H1 (cell line): ENCODE measurements at regions not wholly inside any gene's neighbourhood (a gene's known extent, or its start where the extent isn't known, plus 50 kb on each side); places are given as distances from the start of the nearest gene placed in this dataset.

Experiments used
- CTCF ChIA-PET: fragments of 300-600 bp; sonication (Branson Sonifier 250); formaldehyde crosslinking; loops from one replicate; lab custom pipeline; 2021; ENCODE audit not compliant: partially characterized antibody; lab: Charles Lee
- POLR2A ChIA-PET: fragments of 300-600 bp; sonication (Branson Sonifier 250); formaldehyde crosslinking; loops from one replicate; lab custom pipeline; 2021; ENCODE audit warnings: inconsistent platforms; ENCODE audit not compliant: partially characterized antibody; lab: Charles Lee
- DNase-seq, 2 experiments: peaks; one replicate each; pipeline versions ENCODE4 v3.0.0 to v3.0.0-alpha.2; 2010 to 2022; ENCODE audit warnings: low spot score in 2 of 2, low read depth in 1 of 2, mixed read lengths in 1 of 2
- FAIRE-seq: peaks from 2 replicates; lab custom pipeline; 2011; peaks lifted over from hg19 to GRCh38; lab: Jason Lieb, UNC
- H2AFZ ChIP-seq: 2 replicates; pipeline ENCODE4 v1.8.1; 2012; ENCODE audit warnings: low read length, inconsistent platforms
- H2AK5ac ChIP-seq: 2 replicates; pipeline ENCODE4 v1.6.1; 2013; ENCODE audit warnings: low read depth, low read length
- H2BK120ac ChIP-seq: replicated peaks from 2 replicates; pipeline ENCODE3; 2013; ENCODE audit warnings: low read depth, low read length, inconsistent platforms
- H2BK12ac ChIP-seq: 2 replicates; pipeline ENCODE4 v1.6.1; 2013; ENCODE audit warnings: low read depth, low read length
- H2BK15ac ChIP-seq: 2 replicates; pipeline ENCODE4 v1.6.1; 2013; ENCODE audit warnings: low read length
- H2BK20ac ChIP-seq: 2 replicates; pipeline ENCODE4 v1.6.1; 2013; ENCODE audit warnings: low read length
- H2BK5ac ChIP-seq: 2 replicates; pipeline ENCODE4 v1.6.1; 2013; ENCODE audit warnings: low read depth, low read length
- H3K14ac ChIP-seq: 2 replicates; pipeline ENCODE4 v1.6.1; 2013; ENCODE audit warnings: inconsistent platforms; ENCODE audit not compliant: insufficient read length
- H3K18ac ChIP-seq: 2 replicates; pipeline ENCODE4 v1.6.1; 2013; ENCODE audit warnings: low read length; ENCODE audit errors: extremely low read depth
- H3K23ac ChIP-seq: 2 replicates; pipeline ENCODE4 v1.6.1; 2013; ENCODE audit warnings: inconsistent platforms; ENCODE audit not compliant: insufficient read length
- H3K23me2 ChIP-seq: 2 replicates; pipeline ENCODE4 v1.6.1; 2013; ENCODE audit warnings: low read depth, low read length
- H3K27ac ChIP-seq: 2 replicates; pipeline ENCODE4 v1.6.1; 2011; ENCODE audit warnings: low read depth, low read length, inconsistent platforms
- H3K27me3 ChIP-seq, 4 experiments: replicated peaks in 1 of 4; 1 replicate in 1 of 4; 2 replicates in 3 of 4; pipeline versions ENCODE4 v1.6.1 to v1.8.1; 2011 to 2013; ENCODE audit warnings: low read length in 3 of 4, mild to moderate bottlenecking in 3 of 4, inconsistent platforms in 2 of 4, mixed read lengths in 2 of 4, moderate library complexity in 1 of 4; ENCODE audit not compliant: control insufficient read depth in 3 of 4, insufficient read depth in 3 of 4; ENCODE audit errors: extremely low read depth in 1 of 4
- H3K36me3 ChIP-seq, 4 experiments: 2 replicates each; pipeline versions ENCODE4 v1.6.1 to v1.8.1; 2011 to 2013; ENCODE audit warnings: mild to moderate bottlenecking in 4 of 4, low read length in 3 of 4, moderate library complexity in 2 of 4, control low read depth in 1 of 4, inconsistent platforms in 1 of 4; ENCODE audit not compliant: insufficient read depth in 4 of 4, control insufficient read depth in 2 of 4
- H3K4ac ChIP-seq: replicated peaks from 2 replicates; pipeline ENCODE3; 2013; ENCODE audit warnings: low read length, low read depth, mixed read lengths, inconsistent platforms; ENCODE audit not compliant: insufficient read length
- H3K4me1 ChIP-seq, 4 experiments: replicated peaks in 1 of 4; 1 replicate in 1 of 4; 2 replicates in 3 of 4; pipeline versions ENCODE4 v1.6.1 to v1.8.1; 2011 to 2013; ENCODE audit warnings: low read length in 3 of 4, inconsistent platforms in 2 of 4, mixed read lengths in 1 of 4; ENCODE audit not compliant: insufficient read depth in 4 of 4, control insufficient read depth in 3 of 4
- H3K4me2 ChIP-seq, 2 experiments: 2 replicates each; pipeline versions ENCODE4 v1.6.1 to v1.8.1; 2011 to 2013; ENCODE audit warnings: low read depth in 2 of 2, low read length in 2 of 2, control low read depth in 1 of 2, inconsistent platforms in 1 of 2, mild to moderate bottlenecking in 1 of 2; ENCODE audit not compliant: insufficient read depth in 1 of 2
- H3K4me3 ChIP-seq, 4 experiments: fragments of 200-600, 300-600 bp in 1 of 4; sonication (generic), shearing (Covaris generic), sonication (Bioruptor Twin) in 1 of 4; 2 replicates each; pipeline versions ENCODE4 v1.5.1 to v1.8.1; 2011 to 2016; ENCODE audit warnings: low read length in 4 of 4, low read depth in 3 of 4, control low read depth in 2 of 4, inconsistent platforms in 2 of 4, mild to moderate bottlenecking in 2 of 4, mixed read lengths in 1 of 4, moderate library complexity in 1 of 4; ENCODE audit not compliant: insufficient read depth in 2 of 4; ENCODE audit errors: extremely low read depth in 1 of 4
- H3K56ac ChIP-seq: replicated peaks from 2 replicates; pipeline ENCODE3; 2013; ENCODE audit warnings: low read depth, mild to moderate bottlenecking, mixed read lengths, low read length, inconsistent platforms; ENCODE audit not compliant: insufficient read length
- H3K79me1 ChIP-seq: 2 replicates; pipeline ENCODE4 v1.6.1; 2013; ENCODE audit warnings: low read depth, low read length, control low read depth
- H3K79me2 ChIP-seq, 2 experiments: 2 replicates each; pipeline versions ENCODE4 v1.6.1 to v1.8.1; 2012 to 2013; ENCODE audit warnings: low read length in 2 of 2, mild to moderate bottlenecking in 2 of 2, inconsistent platforms in 1 of 2; ENCODE audit not compliant: insufficient read depth in 2 of 2, control insufficient read depth in 1 of 2
- H3K9ac ChIP-seq, 4 experiments: replicated peaks in 1 of 4; 1 replicate in 1 of 4; 2 replicates in 3 of 4; pipeline versions ENCODE4 v1.6.1 to v1.8.1; 2011 to 2013; ENCODE audit warnings: low read depth in 3 of 4, low read length in 3 of 4, control low read depth in 2 of 4, mild to moderate bottlenecking in 2 of 4, moderate library complexity in 2 of 4, inconsistent platforms in 1 of 4; ENCODE audit errors: extremely low read depth in 1 of 4
- H3K9me3 ChIP-seq, 2 experiments: 2 replicates each; pipeline versions ENCODE4 v1.6.1 to v1.8.1; 2012 to 2013; ENCODE audit warnings: mild to moderate bottlenecking in 2 of 2, moderate library complexity in 2 of 2, control low read depth in 1 of 2, inconsistent platforms in 1 of 2, low read depth in 1 of 2, low read length in 1 of 2, mixed read lengths in 1 of 2; ENCODE audit not compliant: insufficient read depth in 2 of 2
- H4K20me1 ChIP-seq, 2 experiments: replicated peaks in 1 of 2; 2 replicates each; pipeline versions ENCODE3 to v1.8.1; 2011 to 2013; ENCODE audit warnings: inconsistent platforms in 2 of 2, low read length in 2 of 2, mild to moderate bottlenecking in 1 of 2; ENCODE audit not compliant: insufficient read depth in 2 of 2, control insufficient read depth in 1 of 2
- H4K5ac ChIP-seq: 2 replicates; pipeline ENCODE4 v1.6.1; 2013; ENCODE audit warnings: low read length, low read depth, mixed read lengths, inconsistent platforms; ENCODE audit not compliant: insufficient read length
- H4K8ac ChIP-seq: 2 replicates; pipeline ENCODE4 v1.8.0; 2013; ENCODE audit warnings: mild to moderate bottlenecking, moderate library complexity, low read length, inconsistent platforms; ENCODE audit not compliant: insufficient read depth; ENCODE audit errors: extremely low read depth
- H4K91ac ChIP-seq: replicated peaks from 2 replicates; pipeline ENCODE3; 2013; ENCODE audit warnings: low read length, mixed read lengths, inconsistent platforms; ENCODE audit not compliant: insufficient read length
- CTCF ChIP-seq, 3 experiments: IDR thresholded peaks; 1 replicate in 2 of 3; 2 replicates in 1 of 3; pipeline versions ENCODE4 v1.5.1 to v1.6.1; 2011; ENCODE audit warnings: low read length in 3 of 3, mild to moderate bottlenecking in 3 of 3, inconsistent platforms in 2 of 3, low read depth in 1 of 3, moderate library complexity in 1 of 3; ENCODE audit not compliant: insufficient read depth in 1 of 3; ENCODE audit errors: control extremely low read depth in 1 of 3
- EP300 ChIP-seq, 2 experiments: IDR thresholded peaks; 1 replicate in 1 of 2; 2 replicates in 1 of 2; pipeline ENCODE4 v1.6.1; 2011 to 2012; ENCODE audit warnings: low read depth in 2 of 2, low read length in 2 of 2, mild to moderate bottlenecking in 2 of 2, borderline replicate concordance in 1 of 2, inconsistent platforms in 1 of 2, moderate library complexity in 1 of 2
- POLR2AphosphoS5 ChIP-seq: IDR thresholded peaks from 2 replicates; pipeline ENCODE4 v1.6.1; 2011; ENCODE audit warnings: low read depth, low read length
- WGBS, 2 experiments: shearing (Covaris generic) in 1 of 2; methylation state at CpG; one replicate each; pipeline versions ENCODE4 v1.1.6 to v1.1.7; 2013 to 2015; ENCODE audit warnings: low lambda C conversion rate in 2 of 2, mixed read lengths in 2 of 2, inconsistent platforms in 1 of 2, low coverage in 1 of 2, missing lambda C conversion rate in 1 of 2; ENCODE audit not compliant: insufficient replicate concordance in 2 of 2, insufficient coverage in 1 of 2, insufficient read length in 1 of 2; ENCODE audit errors: extremely low coverage in 1 of 2, missing lambda C conversion rate in 1 of 2; 5-methylcytosine and 5-hydroxymethylcytosine counted together

- H3K36me3 ChIP-seq, result no peaks in the 10 kb centered on the region
- no peak overlapping the region for H2BK5ac ChIP-seq
- no peaks in the 10 kb centered on the region for H3K27me3 ChIP-seq
- no peak overlapping the region for H3K4me2 ChIP-seq
- no peak overlapping the region for H3K56ac ChIP-seq
- no peak overlapping the region for H2BK15ac ChIP-seq
- H3K23ac ChIP-seq, result no peak overlapping the region
- H3K79me1 ChIP-seq, result no peaks in the 10 kb centered on the region
- no peak overlapping the region for H4K91ac ChIP-seq
- no peaks in the 10 kb centered on the region for H3K23me2 ChIP-seq
- no peak overlapping the region for H2AK5ac ChIP-seq
- H3K27ac ChIP-seq, result no peak overlapping the region
- CTCF ChIA-PET, result no interaction called here
- peaks cover 0 to 2% (median 0%) of the 10 kb centered on the region in 4 experiments; a peak in 1 of 7 replicates for H3K4me1 ChIP-seq
- no peak overlapping the region for H4K5ac ChIP-seq
- DNase-seq (no peak), FAIRE-seq (no peak)
- no peak overlapping the region for H2BK120ac ChIP-seq
- no peak overlapping the region for H2BK12ac ChIP-seq
- no peak overlapping the region for H3K18ac ChIP-seq
- H2BK20ac ChIP-seq, result no peak overlapping the region
- TF ChIP-seq EP300 (IDR thresholded peaks at IDR 0.05; ENCODE audit: borderline replicate concordance in 1 of 2, low read depth in 2 of 2, low read length in 2 of 2) (no peak), POLR2AphosphoS5 (no peak), CTCF (IDR thresholded peaks at IDR 0.05; ENCODE audit: control extremely low read depth in 1 of 3, insufficient read depth in 1 of 3, low read depth in 1 of 3, low read length in 3 of 3) (no peak)
- H2AFZ ChIP-seq, result no peak overlapping the region
- no peaks in the 10 kb centered on the region for H3K9me3 ChIP-seq
- POLR2A ChIA-PET, result no interaction called here
- no peak overlapping the region for H4K8ac ChIP-seq
- H3K4ac ChIP-seq, result no peak overlapping the region
- H4K20me1 ChIP-seq, result no peaks in the 10 kb centered on the region
- WGBS, 2 experiments, result 94% methylated on average over 2 of the region's 2 CpGs; no CpG with 5 or more reads in 1 of the 2 experiments
- H3K9ac ChIP-seq, result no peak overlapping the region
- H3K14ac ChIP-seq, result no peak overlapping the region
- no peak overlapping the region for H3K4me3 ChIP-seq
- no peaks in the 10 kb centered on the region for H3K79me2 ChIP-seq
Measured at GRCh38 chr12:77166696-77167095, 101.3 kb upstream of the E2F7 start.
